IMR-90 (cell line): ENCODE measurements at regions not wholly inside any gene's neighbourhood (a gene's known extent, or its start where the extent isn't known, plus 50 kb on each side); places are given as distances from the start of the nearest gene placed in this dataset.

Experiments
- CTCF ChIP-seq: conservative IDR thresholded peaks from 2 replicates; pipeline ENCODE4 v1.5.1; 2012; ENCODE audit warnings: mild to moderate bottlenecking, low read depth, low read length, improper control_type of control experiment
- MAFK ChIP-seq: IDR thresholded peaks from 2 replicates; pipeline ENCODE4 v1.6.1; 2012; ENCODE audit warnings: low read depth, low read length, improper control_type of control experiment
- POLR2A ChIP-seq: IDR thresholded peaks from 2 replicates; pipeline ENCODE4 v1.6.1; 2012; ENCODE audit warnings: mild to moderate bottlenecking, low read depth, low read length
- RAD21 ChIP-seq: IDR thresholded peaks from 2 replicates; pipeline ENCODE4 v1.6.1; 2012; ENCODE audit warnings: low read length, improper control_type of control experiment
- RFX5 ChIP-seq: IDR thresholded peaks from 2 replicates; pipeline ENCODE4 v1.8.0; 2012; ENCODE audit warnings: low read depth, mild to moderate bottlenecking, low read length, moderate library complexity
- SMC3 ChIP-seq: fragments of 150-350 bp; IDR thresholded peaks from 2 replicates; pipeline ENCODE4 v1.6.1; 2016; ENCODE audit warnings: low read depth, mild to moderate bottlenecking, antibody characterized with exemption, low read length, moderate library complexity

DNA sequence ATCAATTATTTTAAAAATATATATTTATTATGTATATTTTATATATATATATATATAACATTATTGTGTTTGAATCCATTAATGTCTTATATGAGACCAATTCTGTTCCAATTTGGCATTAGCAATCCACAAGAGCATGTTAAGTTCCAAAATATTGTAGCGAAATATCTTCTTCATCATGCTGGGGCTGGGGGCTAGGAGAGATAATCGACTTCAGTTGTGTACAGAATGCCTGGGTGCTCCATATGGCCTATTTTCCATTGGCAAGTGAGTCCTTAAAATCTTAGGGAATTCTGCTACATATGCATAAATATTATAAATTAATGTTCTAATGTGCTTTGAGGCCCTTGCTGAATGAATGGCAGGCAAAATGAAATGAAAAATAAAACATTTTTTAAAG is 117.7 kb downstream of the PCDH7 start:
- TF ChIP-seq MAFK (no peak), CTCF (no peak), RAD21 (no peak), SMC3 (no peak), POLR2A (no peak), RFX5 (no peak)
